GM19455 (cell line): ENCODE measurements at regions not wholly inside any gene's neighbourhood (a gene's known extent, or its start where the extent isn't known, plus 50 kb on each side); places are given as distances from the start of the nearest gene placed in this dataset.
"Not testable (repeated sequence)": the region's sequence is repeated elsewhere in the genome, so short reads cannot be mapped to it uniquely, and the experiment has no call there.

ENCODE experiments used
- ATAC-seq: cut with Tn5 transposase; IDR thresholded peaks from one replicate; pipeline ENCODE4 v1.9.1; 2021; ENCODE audit not compliant: unreplicated experiment

- no peak for ATAC-seq
These were observed 107.2 kb upstream of the MARK1 start for GRCh38 chr1:220420726-220421125.

DNA sequence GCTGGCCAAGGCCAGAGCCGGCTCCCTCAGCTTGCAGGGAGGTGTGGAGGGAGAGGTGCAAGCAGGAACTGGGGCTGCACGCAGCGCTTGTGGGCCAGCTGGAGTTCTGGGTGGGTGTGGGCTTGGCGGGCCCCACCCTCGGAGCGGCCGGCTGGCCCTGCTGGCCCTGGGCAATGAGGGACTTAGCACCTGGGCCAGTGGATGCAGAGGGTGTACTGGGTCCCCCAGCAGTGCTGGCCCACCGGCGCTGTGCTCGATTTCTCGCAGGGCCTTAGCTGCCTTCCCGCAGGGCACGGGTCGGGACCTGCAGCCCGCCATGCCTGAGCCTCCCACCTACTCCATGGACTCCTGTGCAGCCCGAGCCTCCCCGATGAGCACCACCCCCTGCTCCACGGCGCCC lies 115.6 kb upstream of the MARK1 start:
- not testable (repeated sequence) for ATAC-seq

GRCh38 chr1:220410611-220411010 lies 117.3 kb upstream of the MARK1 start:
- no peak for ATAC-seq

DNA sequence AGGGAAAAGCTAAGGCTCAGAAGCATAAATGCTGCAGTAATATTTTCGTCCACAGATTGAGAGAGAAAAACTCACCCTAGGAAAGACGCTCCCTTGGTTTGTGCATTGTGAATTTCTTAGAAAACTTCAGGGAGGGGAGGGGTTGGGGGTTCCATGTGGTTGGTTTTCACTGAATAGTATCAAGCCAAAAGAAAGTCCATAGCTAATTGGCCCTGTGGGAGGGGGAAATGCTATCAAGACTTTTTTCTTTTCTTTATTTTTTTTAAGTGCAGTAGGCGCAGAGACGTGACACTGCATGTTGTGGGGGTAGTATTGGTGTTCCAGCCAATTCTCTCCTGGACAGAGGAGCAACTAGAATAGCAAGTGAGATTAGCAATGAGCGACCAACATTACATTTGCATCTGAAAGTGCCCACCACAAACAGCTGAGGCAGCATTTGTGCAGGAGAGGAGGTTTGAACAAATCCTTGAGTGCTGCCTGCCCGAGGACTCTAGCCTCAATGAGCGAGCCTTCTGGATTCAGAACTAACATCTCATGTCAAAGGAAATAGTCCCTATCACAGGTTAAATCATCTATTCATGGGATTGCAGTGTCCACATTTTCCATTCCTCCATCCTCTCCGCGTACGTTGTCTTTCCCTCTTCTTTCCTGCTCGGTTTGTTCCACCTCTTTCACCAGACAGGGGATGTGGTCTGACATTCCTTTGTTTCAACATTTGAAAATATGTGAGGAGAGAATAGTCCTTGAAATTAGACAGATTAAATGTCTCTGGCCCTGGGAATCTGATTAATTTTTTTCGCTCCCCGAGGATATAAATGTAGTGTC lies 118.0 kb upstream of the MARK1 start:
- no peak for ATAC-seq

- ATAC-seq: no peak
These were observed 120.7 kb upstream of the MARK1 start for GRCh38 chr1:220407191-220407590.

- ATAC-seq: no peak
These were observed 126.0 kb upstream of the RAB3GAP2 start for GRCh38 chr1:220398238-220398637.

DNA sequence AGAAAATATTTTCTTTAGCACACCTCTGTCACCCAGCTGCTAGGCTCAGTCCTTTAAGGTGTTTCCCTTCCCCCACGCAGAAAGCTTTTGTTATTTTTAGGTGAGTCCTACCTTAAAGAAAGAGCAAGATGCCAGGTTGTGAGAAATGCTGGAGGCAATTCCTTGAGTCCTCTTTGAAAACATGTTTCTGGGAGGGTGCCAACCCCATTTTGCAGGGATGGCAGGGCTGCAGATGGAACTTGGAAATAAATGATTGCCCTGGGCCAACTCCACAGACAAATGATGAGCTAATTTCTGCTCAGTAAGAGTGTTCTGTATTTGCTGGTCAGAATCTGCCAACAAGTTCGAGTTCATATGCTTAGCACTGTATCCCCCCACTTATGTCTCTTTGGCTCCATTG lies 119.2 kb upstream of the RAB3GAP2 start:
- ATAC-seq: no peak

- ATAC-seq: no peak
These were observed 117.4 kb upstream of the RAB3GAP2 start for GRCh38 chr1:220389634-220390033.

DNA sequence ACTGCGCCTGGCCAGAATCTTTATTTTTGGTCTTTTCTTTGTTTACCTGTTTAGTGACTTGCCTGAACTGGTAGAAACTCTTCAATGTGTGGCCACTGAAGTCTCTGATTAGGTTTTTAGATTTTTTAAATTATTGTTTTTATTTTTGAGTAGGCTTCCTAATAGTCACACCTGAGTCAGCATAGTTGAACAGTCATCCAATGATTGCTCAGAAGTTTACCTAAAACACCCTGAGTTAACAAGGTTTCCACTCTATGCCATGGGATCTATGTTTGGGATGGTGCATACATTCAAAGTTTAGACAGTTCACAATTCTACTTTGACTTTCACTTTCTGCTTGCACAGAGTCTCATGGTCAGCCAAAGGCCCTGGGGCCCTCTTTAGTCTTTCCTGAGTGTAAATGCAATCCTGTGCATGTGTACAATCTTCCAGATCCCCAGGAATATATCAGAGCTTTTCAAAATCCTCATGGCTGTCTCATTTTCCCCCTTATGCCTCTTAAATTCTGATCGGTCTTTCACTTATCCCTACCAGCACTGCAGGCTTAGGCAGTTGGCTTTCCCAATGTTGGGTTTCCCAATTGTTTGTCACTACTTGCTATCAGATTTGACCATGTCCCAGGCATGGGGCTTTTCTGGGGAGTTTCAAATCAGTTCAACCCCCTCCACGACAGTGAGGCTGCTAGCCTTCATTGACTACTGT lies 114.4 kb upstream of the RAB3GAP2 start:
- ATAC-seq: no peak

DNA sequence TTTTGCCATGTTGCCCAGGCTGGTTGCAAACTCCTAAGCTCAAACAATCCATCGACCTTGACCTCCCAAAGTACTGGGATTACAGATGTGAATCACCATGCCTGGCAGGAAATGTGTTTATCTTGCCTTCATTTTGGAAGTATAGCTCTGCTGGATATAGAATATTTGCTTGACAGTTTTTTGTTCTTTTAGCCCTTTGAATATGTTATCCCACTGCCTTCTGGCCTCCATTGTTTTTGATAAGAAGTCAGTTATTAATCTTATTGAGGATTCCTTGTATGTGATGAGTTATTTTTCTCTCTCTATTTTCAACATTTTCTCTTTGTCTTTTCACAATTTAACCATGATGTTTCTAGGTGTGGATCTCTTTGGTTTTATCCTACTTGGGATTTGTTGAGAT lies 112.9 kb upstream of the RAB3GAP2 start:
- no peak for ATAC-seq

DNA sequence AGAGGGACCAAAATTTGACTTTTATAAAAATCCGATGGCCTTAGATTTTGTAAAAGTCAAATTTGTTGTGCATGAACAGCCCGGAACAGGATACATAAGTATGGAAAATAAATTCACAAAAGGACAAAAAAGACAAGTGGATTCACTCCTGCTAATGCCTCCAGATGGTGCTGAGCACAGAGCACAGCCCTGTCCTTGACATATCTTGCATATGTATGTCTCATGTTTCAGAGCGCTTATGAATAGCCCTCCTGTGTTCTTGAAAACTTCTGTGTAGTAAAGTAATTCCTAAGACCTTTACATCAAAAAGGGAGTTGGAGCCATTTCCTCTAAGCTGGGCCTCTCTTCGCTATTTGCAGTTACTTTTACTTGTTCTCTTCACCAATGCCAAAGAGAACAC lies 110.7 kb upstream of the RAB3GAP2 start:
- no peak for ATAC-seq

DNA sequence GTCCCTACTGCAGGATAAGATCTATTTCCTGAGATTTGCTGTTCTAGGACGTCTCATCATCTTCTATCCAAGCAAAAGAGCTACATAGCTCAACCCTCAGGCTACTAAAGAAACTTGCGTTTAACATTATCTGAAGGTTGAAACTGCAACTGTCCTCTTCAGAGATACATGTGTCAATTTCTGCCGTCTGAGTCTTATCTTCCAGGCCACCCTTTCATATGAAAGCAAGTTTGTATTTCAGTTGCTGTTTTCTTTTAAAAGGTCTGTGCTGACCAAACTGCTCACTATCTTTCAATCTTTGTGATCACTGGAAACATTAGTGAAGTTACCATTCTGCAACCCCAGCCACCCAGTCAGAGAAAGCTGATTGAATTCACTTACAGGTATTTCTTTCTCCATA lies 108.6 kb upstream of the RAB3GAP2 start:
- ATAC-seq: no peak

- no peak for ATAC-seq
These were observed 106.5 kb upstream of the RAB3GAP2 start for GRCh38 chr1:220378571-220379302.

DNA sequence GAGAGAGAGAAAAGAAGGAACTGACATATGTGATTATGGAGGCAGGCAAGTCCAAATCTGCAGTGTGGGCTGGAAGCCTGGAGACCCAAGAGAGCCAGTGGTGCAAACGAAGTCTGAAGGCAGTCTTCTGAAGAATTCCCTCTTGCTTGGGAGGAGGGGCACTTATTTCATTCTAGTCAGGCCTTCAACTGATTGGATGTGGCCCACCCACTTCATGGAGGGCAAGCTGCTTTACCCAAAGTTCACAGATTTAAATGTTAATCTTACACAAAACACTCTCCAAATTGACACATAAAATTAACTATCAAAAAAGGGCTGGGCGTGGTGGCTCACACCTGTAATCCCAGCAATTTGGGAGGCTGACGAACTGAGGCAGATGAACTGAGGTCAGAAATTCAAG lies 103.5 kb upstream of the RAB3GAP2 start:
- ATAC-seq: no peak

DNA sequence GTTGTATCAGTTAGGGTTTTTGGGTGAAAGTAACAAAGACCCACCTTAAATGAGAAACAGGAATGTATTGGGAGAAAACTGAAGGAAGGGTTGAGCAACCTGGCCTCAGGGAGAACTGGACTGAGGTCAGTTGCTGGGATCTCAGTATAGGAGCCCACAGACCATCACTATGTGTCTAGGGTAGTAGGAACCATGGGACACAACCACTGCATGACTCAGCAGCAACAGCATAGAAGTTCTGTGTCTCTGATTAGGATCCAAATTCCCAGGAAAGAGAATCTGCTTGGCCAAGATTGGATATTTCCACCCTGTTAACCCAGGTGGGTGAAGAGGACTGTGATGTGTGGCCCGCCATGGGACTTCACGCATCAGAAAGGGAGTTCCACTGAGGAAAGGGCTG lies 102.2 kb upstream of the RAB3GAP2 start:
- no peak for ATAC-seq

DNA sequence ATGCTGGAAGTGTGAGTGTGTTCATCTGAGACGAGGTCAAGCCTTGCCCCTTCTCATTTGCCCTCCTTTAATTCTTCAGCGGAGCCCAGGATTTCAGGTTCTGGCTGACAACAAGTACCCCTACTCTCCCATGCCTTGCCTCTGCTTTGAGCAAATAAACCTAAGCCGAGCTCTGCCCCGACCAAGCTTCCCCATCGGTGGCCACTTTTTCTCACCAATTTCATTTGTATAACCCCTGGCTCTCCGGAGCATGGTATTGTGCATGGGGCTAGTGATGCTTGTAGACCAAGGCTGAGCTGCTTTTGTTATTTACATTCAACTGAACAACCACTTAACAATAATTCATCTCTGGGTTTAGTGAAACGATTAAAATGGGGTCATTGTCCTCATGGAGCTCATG lies 100.2 kb upstream of the RAB3GAP2 start:
- no peak for ATAC-seq

DNA sequence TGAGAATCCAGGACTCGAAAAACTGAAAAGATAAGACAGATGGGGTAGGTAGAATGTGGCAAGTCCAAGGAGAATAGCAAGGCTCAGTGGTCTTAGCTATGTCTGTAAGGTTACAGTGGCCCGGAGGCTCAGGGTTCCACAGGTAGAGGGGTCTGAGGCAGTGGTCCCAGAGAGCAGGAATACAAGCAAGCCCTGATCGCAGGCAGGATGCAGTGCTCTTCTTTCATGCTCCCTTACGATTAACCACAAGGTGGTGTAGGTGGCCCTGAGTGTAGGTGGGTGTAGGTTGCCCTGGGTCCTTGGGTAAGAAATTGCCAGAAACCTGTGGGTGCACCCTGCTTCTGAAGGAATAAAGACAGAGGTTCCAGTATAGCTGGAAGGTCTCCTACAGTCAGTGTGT lies 99.1 kb upstream of the RAB3GAP2 start:
- no peak for ATAC-seq

GRCh38 chr1:220370041-220370700 lies 97.9 kb upstream of the RAB3GAP2 start:
- ATAC-seq: no peak

DNA sequence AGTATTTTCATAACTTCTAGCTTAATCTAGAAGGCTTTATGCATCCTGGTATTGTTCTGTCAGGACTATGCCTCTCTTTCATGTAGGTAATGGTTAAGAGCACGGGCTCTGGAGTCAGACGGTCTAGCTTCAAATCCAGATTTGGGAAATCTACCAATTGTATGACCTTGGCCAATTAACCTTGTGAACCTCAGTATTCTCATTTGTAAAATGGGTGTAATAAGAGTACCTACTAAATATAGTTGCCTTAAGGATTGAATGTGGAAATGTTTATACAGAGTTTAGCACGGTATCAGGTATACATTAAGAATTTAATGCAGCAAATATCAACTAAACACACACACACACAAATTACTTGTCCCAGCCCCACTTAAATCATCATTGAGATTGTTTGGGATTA lies 97.3 kb upstream of the RAB3GAP2 start:
- no peak for ATAC-seq

DNA sequence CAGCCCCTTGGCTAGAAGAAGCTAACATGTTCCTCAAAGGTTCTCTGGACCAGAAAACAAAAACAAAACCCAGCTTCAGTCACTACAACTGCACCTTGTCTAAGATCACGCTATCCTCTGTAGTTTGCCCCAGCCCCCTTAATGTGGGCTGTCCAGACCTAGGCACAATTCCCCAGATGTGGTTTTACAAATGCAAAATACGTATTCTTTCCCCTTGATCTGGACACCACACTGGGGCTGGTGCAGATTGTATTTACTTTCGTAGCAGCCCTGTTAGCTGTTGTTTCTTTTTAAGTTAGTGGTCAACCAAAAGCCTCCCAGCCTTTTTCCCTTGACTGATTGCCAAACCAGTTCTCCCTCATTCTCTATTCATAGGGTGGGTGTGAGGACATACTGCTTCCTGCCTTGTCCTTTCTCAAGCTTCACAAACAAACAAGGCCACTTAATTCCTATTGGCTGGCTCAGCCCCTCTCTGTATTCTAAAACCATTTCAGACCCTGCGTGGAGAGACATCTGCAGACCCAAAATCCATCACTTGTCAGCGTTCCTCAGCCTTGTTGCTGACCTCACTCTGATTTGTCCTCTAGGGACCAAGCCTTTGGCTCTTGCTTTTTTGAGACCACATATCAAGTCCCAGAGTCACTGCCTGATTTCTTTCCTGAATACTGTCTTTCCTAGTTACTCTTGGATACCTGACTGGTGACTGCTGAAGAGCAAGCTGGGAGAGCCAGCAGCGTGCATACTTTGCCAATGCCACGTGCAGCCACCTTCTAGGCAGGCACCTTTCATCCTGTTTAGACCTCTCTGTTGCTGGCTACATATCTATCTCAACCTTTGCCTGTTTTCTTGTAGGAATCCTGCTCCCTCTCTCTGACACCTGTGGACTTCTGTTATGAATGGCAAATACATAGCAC lies 96.4 kb upstream of the RAB3GAP2 start:
- ATAC-seq: no peak
